ENCODE measurements at regions not wholly inside any gene's neighbourhood (a gene's known extent, or its start where the extent isn't known, plus 50 kb on each side); places are given as distances from the start of the nearest gene placed in this dataset.

DNA sequence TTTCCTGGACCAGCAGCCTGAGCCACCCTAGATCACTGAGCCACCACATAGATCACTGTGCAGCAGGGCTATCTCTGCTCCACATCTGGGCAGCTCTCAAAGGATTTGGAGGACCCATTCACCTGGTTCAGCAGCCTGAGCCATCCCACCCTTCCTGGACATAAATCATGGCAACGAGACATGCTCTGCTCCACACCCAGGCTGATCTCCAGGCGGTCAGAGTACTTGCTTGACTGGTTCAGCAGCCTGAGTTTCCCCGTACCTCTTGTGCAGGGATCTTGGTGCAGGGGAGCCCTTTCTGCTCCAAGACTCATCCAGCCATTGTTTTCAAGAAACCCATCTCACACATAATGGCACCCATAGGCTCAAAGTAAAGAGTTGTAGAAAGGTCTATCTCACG lies 195.3 kb downstream of the LIG4 start:
- H3K27me3 ChIP-seq, result no peaks in the 10 kb centered on the region
- intact Hi-C loops (cut with DNase I), result no loop called here
- 62% methylated on average over 4 of the region's 4 CpGs for WGBS

DNA sequence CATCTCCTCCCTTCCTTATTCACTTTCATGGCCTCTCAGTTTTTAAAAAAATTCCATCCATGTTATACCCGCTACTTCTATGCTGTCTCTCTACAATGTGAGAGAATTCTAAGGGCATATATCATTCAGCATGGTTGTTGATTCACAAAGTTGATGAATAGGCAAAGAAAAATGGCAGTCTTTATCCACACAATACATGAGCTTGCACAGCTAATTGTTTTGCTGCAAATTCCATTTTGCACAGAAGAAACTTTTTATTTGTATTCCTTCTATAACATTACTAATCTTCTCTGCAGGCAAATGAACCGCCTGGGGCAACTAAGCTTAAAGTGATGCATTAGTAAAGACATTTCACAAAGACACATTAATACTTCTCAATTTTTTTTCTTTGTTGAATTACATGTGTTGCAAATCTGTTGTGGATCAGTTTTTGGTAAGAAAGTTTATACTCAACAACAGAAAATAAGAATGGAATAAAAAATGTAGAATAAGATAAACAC lies 196.9 kb downstream of the LIG4 start:
- H3K4me3 ChIP-seq, result no peak overlapping the region
- no peaks in the 10 kb centered on the region for H3K36me3 ChIP-seq
- no peak overlapping the region for H3K27ac ChIP-seq (replicated peaks in 1 of 4)
- intact Hi-C loops (cut with DNase I), result no loop called here
- no peaks in the 10 kb centered on the region for H3K27me3 ChIP-seq
- no peaks in the 10 kb centered on the region for H3K4me1 ChIP-seq
- H3K9me3 ChIP-seq, result peaks cover 0 to 18% (median 9%) of the 10 kb centered on the region in 4 donors
- no peak for DNase-seq (ENCODE audit: extremely low spot score)
- WGBS, result 80% methylated on average over 2 of the region's 2 CpGs
- TF ChIP-seq, protein P1, sequence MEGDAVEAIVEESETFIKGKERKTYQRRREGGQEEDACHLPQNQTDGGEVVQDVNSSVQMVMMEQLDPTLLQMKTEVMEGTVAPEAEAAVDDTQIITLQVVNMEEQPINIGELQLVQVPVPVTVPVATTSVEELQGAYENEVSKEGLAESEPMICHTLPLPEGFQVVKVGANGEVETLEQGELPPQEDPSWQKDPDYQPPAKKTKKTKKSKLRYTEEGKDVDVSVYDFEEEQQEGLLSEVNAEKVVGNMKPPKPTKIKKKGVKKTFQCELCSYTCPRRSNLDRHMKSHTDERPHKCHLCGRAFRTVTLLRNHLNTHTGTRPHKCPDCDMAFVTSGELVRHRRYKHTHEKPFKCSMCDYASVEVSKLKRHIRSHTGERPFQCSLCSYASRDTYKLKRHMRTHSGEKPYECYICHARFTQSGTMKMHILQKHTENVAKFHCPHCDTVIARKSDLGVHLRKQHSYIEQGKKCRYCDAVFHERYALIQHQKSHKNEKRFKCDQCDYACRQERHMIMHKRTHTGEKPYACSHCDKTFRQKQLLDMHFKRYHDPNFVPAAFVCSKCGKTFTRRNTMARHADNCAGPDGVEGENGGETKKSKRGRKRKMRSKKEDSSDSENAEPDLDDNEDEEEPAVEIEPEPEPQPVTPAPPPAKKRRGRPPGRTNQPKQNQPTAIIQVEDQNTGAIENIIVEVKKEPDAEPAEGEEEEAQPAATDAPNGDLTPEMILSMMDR (IDR thresholded peaks at IDR 0.05), result no peak
- TF ChIP-seq POLR2A (IDR thresholded peaks at IDR 0.05; ENCODE audit: low read depth), result no peak
- TF ChIP-seq EP300 (IDR thresholded peaks at IDR 0.05), result no peak
- TF ChIP-seq POLR2AphosphoS5 (IDR thresholded peaks at IDR 0.05), result no peak

More for the DNA sequence above, 195.3 kb downstream of the LIG4 start:
- DNase-seq (ENCODE audit: extremely low spot score), result no peak
- H3K36me3 ChIP-seq, result no peaks in the 10 kb centered on the region
- H3K27ac ChIP-seq (replicated peaks in 1 of 4), result no peak overlapping the region
- H3K4me3 ChIP-seq, result no peak overlapping the region
- H3K4me1 ChIP-seq, result no peaks in the 10 kb centered on the region
- TF ChIP-seq EP300 (IDR thresholded peaks at IDR 0.05) (no peak), POLR2A (IDR thresholded peaks at IDR 0.05; ENCODE audit: low read depth) (no peak), POLR2AphosphoS5 (IDR thresholded peaks at IDR 0.05) (no peak)
- TF ChIP-seq, protein P1 (IDR thresholded peaks at IDR 0.05), result no peak
- H3K9me3 ChIP-seq, result peaks cover 0 to 18% (median 9%) of the 10 kb centered on the region in 4 donors

DNA sequence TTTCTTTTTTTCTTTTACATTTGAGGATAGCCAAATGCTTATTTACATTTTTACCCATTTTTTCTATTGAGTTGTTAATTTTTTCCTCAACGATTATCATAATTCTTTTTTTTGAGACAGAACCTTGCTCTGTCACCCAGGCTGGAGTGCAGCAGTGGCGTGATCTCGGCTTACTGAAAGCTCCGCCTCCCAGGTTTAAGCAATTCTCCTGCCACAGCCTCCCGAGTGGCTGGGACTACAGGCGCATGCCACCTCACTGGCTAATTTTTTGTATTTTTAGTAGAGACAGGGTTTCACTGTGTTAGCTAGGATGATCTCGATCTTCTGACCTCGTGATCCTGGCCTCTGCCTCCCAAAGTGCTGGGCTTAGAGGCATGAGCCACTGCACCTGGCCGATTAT lies 208.7 kb downstream of the LIG4 start:
- 91% methylated on average over 9 of the region's 9 CpGs for WGBS
- no peaks in the 10 kb centered on the region for H3K36me3 ChIP-seq
- TF ChIP-seq, protein P1 (IDR thresholded peaks at IDR 0.05), result no peak
- no peak for TF ChIP-seq EP300 (IDR thresholded peaks at IDR 0.05)
- no peak for TF ChIP-seq POLR2A (IDR thresholded peaks at IDR 0.05; ENCODE audit: low read depth)
- no peak for TF ChIP-seq POLR2AphosphoS5 (IDR thresholded peaks at IDR 0.05)

GRCh38 chr13:108005231-108005630 lies 210.1 kb downstream of the LIG4 start:
- no peak overlapping the region for H3K4me3 ChIP-seq
- WGBS, result 53% methylated on average over 3 of the region's 3 CpGs
- no peaks in the 10 kb centered on the region for H3K9me3 ChIP-seq
- TF ChIP-seq, protein P1 (IDR thresholded peaks at IDR 0.05), result no peak
- no peak for TF ChIP-seq POLR2A (IDR thresholded peaks at IDR 0.05; ENCODE audit: low read depth)
- no peak for TF ChIP-seq POLR2AphosphoS5 (IDR thresholded peaks at IDR 0.05)
- no peak for TF ChIP-seq EP300 (IDR thresholded peaks at IDR 0.05)
- no peaks in the 10 kb centered on the region for H3K36me3 ChIP-seq
- no peaks in the 10 kb centered on the region for H3K4me1 ChIP-seq
- H3K27ac ChIP-seq (replicated peaks in 1 of 4), result no peak overlapping the region
- DNase-seq (ENCODE audit: extremely low spot score), result no peak
- intact Hi-C loops (cut with DNase I), result no loop called here
- no peaks in the 10 kb centered on the region for H3K27me3 ChIP-seq

More for the DNA sequence above, 208.7 kb downstream of the LIG4 start:
- Histone ChIP-seq H3K4me1 (no peaks in the 10 kb centered on the region), H3K27me3 (no peaks in the 10 kb centered on the region), H3K4me3 (no peak overlapping the region), H3K27ac (replicated peaks in 1 of 4) (no peak overlapping the region), H3K9me3 (no peaks in the 10 kb centered on the region)
- DNase-seq (ENCODE audit: extremely low spot score), result no peak
- intact Hi-C loops (cut with DNase I), result no loop called here

- no peak overlapping the region for H3K27ac ChIP-seq (replicated peaks in 1 of 4)
- H3K27me3 ChIP-seq, result no peaks in the 10 kb centered on the region
- no peaks in the 10 kb centered on the region for H3K36me3 ChIP-seq
- H3K4me3 ChIP-seq, result no peak overlapping the region
- DNase-seq (ENCODE audit: extremely low spot score), result no peak
- 55% methylated on average over 3 of the region's 3 CpGs for WGBS
- H3K4me1 ChIP-seq, result no peaks in the 10 kb centered on the region
- H3K9me3 ChIP-seq, result no peaks in the 10 kb centered on the region
- TF ChIP-seq EP300 (IDR thresholded peaks at IDR 0.05), result no peak
- intact Hi-C loops (cut with DNase I), result no loop called here
Measured at GRCh38 chr13:108003626-108004025, 211.7 kb downstream of the LIG4 start.
